GM18951 (cell line): ENCODE measurements at regions not wholly inside any gene's neighbourhood (a gene's known extent, or its start where the extent isn't known, plus 50 kb on each side); places are given as distances from the start of the nearest gene placed in this dataset.
"Not testable (repeated sequence)": the region's sequence is repeated elsewhere in the genome, so short reads cannot be mapped to it uniquely, and the experiment has no call there.

Experiments used
- POLR2A ChIP-seq: IDR thresholded peaks from 4 replicates; pipeline ENCODE4 v1.6.1; 2011; ENCODE audit warnings: mild to moderate bottlenecking; ENCODE audit not compliant: insufficient read length, insufficient read depth; ENCODE audit errors: extremely low read depth
- in situ Hi-C: fragments of 300-500 bp; cut with MboI; formaldehyde crosslinking; loops from one replicate; pipeline ENCODE4 v1.12.0; 2022; ENCODE audit warnings: low sequenced_read_pairs, mixed read lengths, inconsistent platforms; ENCODE audit not compliant: unreplicated experiment

DNA sequence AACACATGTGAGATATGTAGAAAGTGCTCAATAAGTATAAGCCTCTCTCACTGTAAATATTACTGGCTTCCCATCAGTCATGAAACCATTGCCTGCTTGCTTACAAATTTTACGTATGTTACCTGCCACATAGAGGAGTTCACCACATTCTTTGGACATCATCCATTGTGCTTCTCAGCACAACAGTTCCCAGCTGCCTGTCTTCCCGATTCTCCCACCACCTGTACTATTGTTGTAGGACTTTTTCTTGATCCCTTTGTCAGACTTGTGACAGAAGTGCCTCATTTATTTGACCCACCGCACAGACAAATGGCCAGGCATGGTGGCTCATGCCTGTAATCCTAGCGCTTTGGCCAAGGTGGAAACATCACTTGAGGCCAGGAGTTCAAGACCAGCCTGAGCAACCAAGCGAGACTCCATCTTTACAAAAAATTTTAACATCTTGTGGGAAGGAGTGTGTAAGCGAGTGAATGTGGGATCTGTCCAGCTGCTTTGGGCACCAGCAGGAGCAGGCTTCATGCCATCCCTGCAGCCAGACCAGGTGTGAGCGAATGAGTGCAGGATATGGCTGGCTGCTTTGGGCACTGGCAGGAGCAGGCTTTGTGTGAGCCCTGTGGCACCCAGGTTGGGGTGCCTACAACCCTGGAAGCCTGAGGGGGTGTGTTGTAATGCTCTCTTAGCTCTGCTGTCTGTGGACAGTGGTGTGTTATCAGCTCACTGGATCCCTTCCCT, 139.9 kb upstream of the ELL2 start:
- in situ Hi-C loops: no loop called here
- no peak for TF ChIP-seq POLR2A

DNA sequence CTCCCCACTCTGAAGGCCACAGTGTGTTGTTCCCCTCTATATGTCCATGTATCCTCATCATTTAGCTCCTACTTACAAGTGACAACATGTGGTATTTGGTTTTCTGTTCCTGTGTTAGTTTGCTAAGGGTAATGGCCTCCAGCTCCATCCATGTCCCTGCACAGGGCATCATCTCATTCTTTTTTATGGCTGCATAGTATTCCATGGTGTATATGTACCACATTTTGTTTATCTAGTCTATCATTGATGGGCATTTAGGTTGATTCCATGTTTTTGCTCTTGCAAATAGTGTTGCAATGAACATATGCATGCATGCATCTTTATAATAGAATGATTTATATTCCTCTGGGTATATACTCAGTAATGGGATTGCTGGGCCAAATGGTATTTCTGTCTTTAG, 135.8 kb upstream of the ELL2 start:
- in situ Hi-C loops: not testable (repeated sequence)

DNA sequence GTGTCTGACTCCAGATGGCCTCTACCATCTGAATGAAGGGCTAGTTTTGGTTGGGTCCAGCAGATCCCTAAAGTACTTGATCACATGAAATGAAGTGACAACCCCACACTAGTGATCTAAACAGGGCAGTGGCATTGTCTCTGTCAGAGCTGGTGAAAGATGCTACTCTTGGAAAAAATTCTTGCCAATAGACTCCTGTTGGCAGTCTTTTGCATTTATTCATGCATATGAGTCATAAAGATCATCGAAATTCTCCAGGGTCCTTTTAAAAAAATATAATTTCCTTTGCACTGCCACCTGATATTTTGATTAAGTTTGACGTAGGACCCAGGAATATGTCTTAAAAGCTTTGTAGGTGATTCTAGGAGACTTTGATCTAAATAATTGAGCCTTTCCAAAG, 135.1 kb upstream of the ELL2 start:
- TF ChIP-seq POLR2A: no peak
- in situ Hi-C loops: no loop called here

DNA sequence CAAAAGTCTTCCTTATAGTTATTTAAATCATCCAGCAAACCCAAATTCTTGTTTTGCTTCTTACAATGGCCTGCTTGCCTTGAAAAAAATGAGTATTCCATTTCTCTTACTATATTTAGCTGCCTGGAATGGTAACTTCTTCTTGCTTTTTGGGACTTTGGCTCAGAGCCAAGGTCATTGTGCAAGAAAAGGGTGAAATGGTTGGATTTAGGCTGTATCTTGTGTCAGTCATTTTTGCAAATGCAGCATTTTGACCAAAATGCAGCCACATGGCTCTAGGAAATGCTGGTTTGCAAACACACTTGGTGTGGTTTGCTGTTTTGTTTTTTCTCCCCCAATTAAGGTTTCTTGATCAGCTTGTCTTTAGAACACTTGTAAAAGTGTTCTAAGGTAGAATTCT, 133.3 kb upstream of the ELL2 start:
- in situ Hi-C loops: no loop called here
- no peak for TF ChIP-seq POLR2A

- in situ Hi-C loops: no loop called here
- no peak for TF ChIP-seq POLR2A
Observed at GRCh38 chr5:96093890-96094381, 132.3 kb upstream of the ELL2 start.

- in situ Hi-C loops: no loop called here
- TF ChIP-seq POLR2A: no peak
Observed at GRCh38 chr5:96093340-96093739, 131.7 kb upstream of the ELL2 start.

DNA sequence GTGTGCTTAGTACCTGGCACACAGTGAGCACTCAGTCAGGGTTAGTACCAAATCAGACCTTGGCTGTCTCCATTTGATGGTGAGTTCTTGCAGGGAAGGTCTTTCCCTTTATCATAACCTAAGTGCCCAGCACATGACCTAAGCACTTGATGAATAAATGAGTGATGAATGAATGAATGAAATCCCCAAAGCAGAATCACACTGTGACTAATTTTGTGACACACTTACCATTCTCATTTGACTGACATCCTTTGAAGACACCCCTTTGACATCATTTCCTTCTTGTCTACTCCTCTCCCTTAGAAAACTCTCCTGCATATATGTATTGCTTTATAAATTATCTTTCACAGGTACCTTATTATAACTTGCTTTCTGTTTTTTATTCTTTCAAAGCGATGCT, 130.2 kb upstream of the ELL2 start:
- in situ Hi-C loops: no loop called here
- no peak for TF ChIP-seq POLR2A

DNA sequence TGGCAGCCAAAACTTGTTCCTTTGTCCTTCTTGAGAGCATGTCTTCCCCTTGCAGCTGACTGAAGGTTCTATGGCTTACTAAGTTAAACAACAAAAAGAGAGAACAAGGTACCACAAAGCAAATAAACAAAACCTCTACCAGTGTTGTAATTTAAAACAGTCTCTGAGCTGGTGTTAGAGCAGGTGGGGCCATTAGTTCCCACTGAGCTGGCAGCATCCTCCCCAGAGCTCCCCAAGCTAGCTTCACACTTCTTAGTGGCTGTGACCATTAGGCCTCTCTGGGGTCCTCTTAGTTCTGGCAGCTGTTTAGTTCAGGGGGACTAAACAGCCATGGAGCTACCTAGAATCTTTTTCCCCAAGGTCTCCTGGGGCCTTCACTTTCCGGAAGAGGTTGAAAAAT, 128.6 kb upstream of the ELL2 start:
- in situ Hi-C loops: no loop called here
- TF ChIP-seq POLR2A: no peak

- in situ Hi-C loops: no loop called here
- no peak for TF ChIP-seq POLR2A
Observed at GRCh38 chr5:96088706-96089498, 127.3 kb upstream of the ELL2 start.

- in situ Hi-C loops: no loop called here
- TF ChIP-seq POLR2A: no peak
Observed at GRCh38 chr5:96087939-96088338, 126.3 kb upstream of the ELL2 start.

GRCh38 chr5:96084874-96085506, 123.3 kb upstream of the ELL2 start:
- no peak for TF ChIP-seq POLR2A
- in situ Hi-C loops: no loop called here

GRCh38 chr5:96083361-96083881, 121.8 kb upstream of the ELL2 start:
- TF ChIP-seq POLR2A: no peak
- in situ Hi-C loops: no loop called here

DNA sequence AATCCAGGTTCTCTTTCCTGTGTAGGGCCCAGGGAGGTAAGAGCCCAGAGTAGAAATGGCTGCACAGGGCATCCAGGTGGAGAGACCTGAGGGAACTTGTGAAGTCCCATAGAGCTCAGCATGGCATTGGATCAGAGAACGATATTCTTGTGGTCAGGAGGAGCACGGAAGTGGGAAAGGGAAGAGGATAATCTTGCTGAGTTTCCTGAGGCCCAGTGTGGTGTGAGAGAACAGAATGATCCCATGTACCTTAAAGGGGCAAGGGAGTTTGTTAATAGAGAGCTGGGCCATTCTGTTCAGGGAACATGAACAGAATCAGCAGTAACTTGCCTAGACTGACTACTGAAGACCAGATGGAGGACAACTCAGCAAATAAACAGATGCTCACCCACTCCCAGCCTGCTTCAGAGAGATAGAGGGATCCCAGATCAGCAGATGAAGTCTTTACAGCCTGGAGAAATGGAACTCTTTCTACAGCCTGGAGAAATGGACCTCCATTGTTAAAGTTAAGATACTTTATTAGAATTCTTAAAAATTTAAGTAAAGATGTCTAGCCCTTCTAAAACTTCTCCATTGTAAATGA, 119.7 kb upstream of the ELL2 start:
- in situ Hi-C loops: no loop called here
- no peak for TF ChIP-seq POLR2A
